ENCODE measurements at regions not wholly inside any gene's neighbourhood (a gene's known extent, or its start where the extent isn't known, plus 50 kb on each side); places are given as distances from the start of the nearest gene placed in this dataset.

- TF ChIP-seq ZNF462 (CRISPR knock-in tag; IDR thresholded peaks at IDR 0.05) (no peak), ZNF331 (CRISPR knock-in tag; IDR thresholded peaks at IDR 0.05; ENCODE audit: low read depth) (no peak), STAT1 (IDR thresholded peaks at IDR 0.05; ENCODE audit: unreplicated experiment) (no peak), ZNF114 (CRISPR knock-in tag; IDR thresholded peaks at IDR 0.05) (no peak)
Observed at GRCh38 chr3:193932576-193932975, 203.4 kb upstream of the HES1 start (continued).

- no peaks in the 10 kb centered on the region; the same call in 2 of the 3 replicates for H3K36me3 Mint-ChIP-seq (ENCODE audit: low read depth)
- no peak overlapping the region for H3K4me3 Mint-ChIP-seq
- H2AFZ ChIP-seq = no peak overlapping the region
- no peak overlapping the region for H3K27ac ChIP-seq (ENCODE audit: low read depth)
- H3K27ac Mint-ChIP-seq = no peak overlapping the region
- DNase-seq (ENCODE audit: low spot score) = no peak
- peaks cover 8% of the 10 kb centered on the region for H3K4me1 ChIP-seq (ENCODE audit: insufficient read depth)
- no peak for ATAC-seq
- H3K9me3 Mint-ChIP-seq = no peaks in the 10 kb centered on the region
- H3K4me2 ChIP-seq = no peak overlapping the region
- peaks cover under 1% of the 10 kb centered on the region for H3K27me3 Mint-ChIP-seq (ENCODE audit: insufficient read depth, low read depth, poor library complexity)
- no peaks in the 10 kb centered on the region for H3K27me3 ChIP-seq (ENCODE audit: insufficient read depth)
- H3F3A ChIP-seq (replicated peaks; ENCODE audit: low read depth) = no peaks in the 10 kb centered on the region
- no peaks in the 10 kb centered on the region for H3K36me3 ChIP-seq (ENCODE audit: insufficient read depth)
- H3K4me1 Mint-ChIP-seq = peaks cover 12% of the 10 kb centered on the region
- H3K9me2 ChIP-seq (ENCODE audit: insufficient read depth) = no peaks in the 10 kb centered on the region; the same call in 1 of the 2 replicates
- no peak overlapping the region for H3K4me3 ChIP-seq
- H4K20me1 ChIP-seq (replicated peaks; ENCODE audit: insufficient read depth) = no peaks in the 10 kb centered on the region
- H3K79me2 ChIP-seq (replicated peaks; ENCODE audit: insufficient read depth) = no peaks in the 10 kb centered on the region
- TF ChIP-seq STAT1 (IDR thresholded peaks at IDR 0.05; ENCODE audit: unreplicated experiment) = no peak
- TF ChIP-seq ZNF331 (CRISPR knock-in tag; IDR thresholded peaks at IDR 0.05; ENCODE audit: low read depth) = no peak
- no peak for TF ChIP-seq EZH2phosphoT487 (IDR thresholded peaks at IDR 0.05; ENCODE audit: unreplicated experiment)
- TF ChIP-seq CREB1 (CRISPR knock-in tag; IDR thresholded peaks at IDR 0.05; ENCODE audit: low read depth) = no peak
- no peak for TF ChIP-seq NANOG (IDR thresholded peaks at IDR 0.05; ENCODE audit: borderline replicate concordance)
- TF ChIP-seq ZNF114 (CRISPR knock-in tag; IDR thresholded peaks at IDR 0.05) = no peak
- TF ChIP-seq EZH2 (IDR thresholded peaks at IDR 0.05; ENCODE audit: low read depth, unreplicated experiment) = no peak
- TF ChIP-seq POLR2AphosphoS5 (IDR thresholded peaks at IDR 0.05; ENCODE audit: low read depth) = no peak
- no peak for TF ChIP-seq ETS1 (IDR thresholded peaks at IDR 0.05)
Observed at GRCh38 chr3:193933451-193933850, 202.5 kb upstream of the HES1 start.
